Liver (tissue), 7 donors: ENCODE measurements at regions not wholly inside any gene's neighbourhood (a gene's known extent, or its start where the extent isn't known, plus 50 kb on each side); places are given as distances from the start of the nearest gene placed in this dataset.

Experiments used
- DNase-seq: peaks from one replicate; pipeline ENCODE4 v3.0.0-alpha.2; 2017; ENCODE audit warnings: low spot score
- H3K27ac ChIP-seq, 2 donors: one replicate each; pipeline ENCODE4 v1.7.0; 2013; ENCODE audit warnings: inconsistent platforms in 2 of 2, low read length in 2 of 2, control low read depth in 1 of 2, low read depth in 1 of 2, mild to moderate bottlenecking in 1 of 2
- H3K27me3 ChIP-seq, 4 donors: one replicate each; pipeline versions ENCODE4 v1.6.1 to v1.7.0; 2013; ENCODE audit warnings: low read length in 3 of 4, inconsistent platforms in 1 of 4, mild to moderate bottlenecking in 1 of 4, moderate library complexity in 1 of 4; ENCODE audit not compliant: control insufficient read depth in 4 of 4, insufficient read depth in 4 of 4
- H3K36me3 ChIP-seq, 4 donors: one replicate each; pipeline versions ENCODE4 v1.6.1 to v1.7.0; 2013; ENCODE audit warnings: low read length in 3 of 4, mild to moderate bottlenecking in 3 of 4, low read depth in 1 of 4, moderate library complexity in 1 of 4; ENCODE audit not compliant: control insufficient read depth in 4 of 4, insufficient read depth in 3 of 4
- H3K4me1 ChIP-seq, 4 donors: one replicate each; pipeline versions ENCODE4 v1.6.1 to v1.7.0; 2013; ENCODE audit warnings: low read length in 3 of 4, mild to moderate bottlenecking in 3 of 4, moderate library complexity in 1 of 4; ENCODE audit not compliant: control insufficient read depth in 4 of 4, insufficient read depth in 4 of 4
- H3K4me3 ChIP-seq, 3 donors: one replicate each; pipeline versions ENCODE4 v1.6.1 to v1.7.0; 2013; ENCODE audit warnings: low read length in 3 of 3, control low read depth in 1 of 3, low read depth in 1 of 3, mild to moderate bottlenecking in 1 of 3
- H3K9ac ChIP-seq, 2 donors: one replicate each; pipeline ENCODE4 v1.7.0; 2013; ENCODE audit warnings: low read length in 2 of 2, mild to moderate bottlenecking in 2 of 2, moderate library complexity in 2 of 2, control low read depth in 1 of 2, low read depth in 1 of 2
- H3K9me3 ChIP-seq, 4 donors: one replicate each; pipeline versions ENCODE4 v1.6.1 to v1.7.0; 2013; ENCODE audit warnings: low read length in 3 of 4; ENCODE audit not compliant: control insufficient read depth in 4 of 4
- ATF3 ChIP-seq: IDR thresholded peaks from 2 replicates; pipeline ENCODE4 v1.6.1; 2016; ENCODE audit warnings: antibody characterized with exemption
- CTCF ChIP-seq: fragments of 150-350 bp; IDR thresholded peaks from 2 replicates; pipeline ENCODE4 v1.5.1; 2017; ENCODE audit warnings: improper control_type of control experiment, low read depth, low read length; ENCODE audit not compliant: missing input control
- EGR1 ChIP-seq, 2 donors: IDR thresholded peaks; 2 replicates each; pipeline ENCODE4 v1.6.1; 2016 to 2018; ENCODE audit warnings: antibody characterized with exemption in 2 of 2, low read depth in 2 of 2
- FOXA1 ChIP-seq: IDR thresholded peaks from 2 replicates; pipeline ENCODE4 v1.6.1; 2016; ENCODE audit warnings: antibody characterized with exemption
- FOXA2 ChIP-seq: IDR thresholded peaks from 2 replicates; pipeline ENCODE4 v1.6.1; 2016; ENCODE audit warnings: antibody characterized with exemption
- GABPA ChIP-seq, 2 donors: IDR thresholded peaks in 1 of 2; conservative IDR thresholded peaks in 1 of 2; 2 replicates each; pipeline ENCODE4 v1.6.1; 2016; ENCODE audit warnings: antibody characterized with exemption in 2 of 2, mild to moderate bottlenecking in 1 of 2, moderate library complexity in 1 of 2
- HNF4A ChIP-seq, 2 donors: conservative IDR thresholded peaks; 2 replicates each; pipeline ENCODE4 v1.6.1; 2016; ENCODE audit warnings: antibody characterized with exemption in 2 of 2, mild to moderate bottlenecking in 2 of 2
- HNF4G ChIP-seq: IDR thresholded peaks from 2 replicates; pipeline ENCODE4 v1.6.1; 2016; ENCODE audit warnings: antibody characterized with exemption
- JUND ChIP-seq, 2 donors: IDR thresholded peaks; 2 replicates each; pipeline ENCODE4 v1.6.1; 2016; ENCODE audit warnings: antibody characterized with exemption in 2 of 2
- MAX ChIP-seq: IDR thresholded peaks from 2 replicates; pipeline ENCODE4 v1.6.1; 2016; ENCODE audit warnings: antibody characterized with exemption
- NR2F2 ChIP-seq: IDR thresholded peaks from 2 replicates; pipeline ENCODE4 v1.6.1; 2016; ENCODE audit warnings: antibody characterized with exemption
- RAD21 ChIP-seq, 2 donors: IDR thresholded peaks; 2 replicates each; pipeline ENCODE4 v1.6.1; 2016; ENCODE audit warnings: antibody characterized with exemption in 2 of 2, mild to moderate bottlenecking in 2 of 2
- REST ChIP-seq: IDR thresholded peaks from 2 replicates; pipeline ENCODE4 v1.6.1; 2016; ENCODE audit warnings: antibody characterized with exemption, mild to moderate bottlenecking
- RXRA ChIP-seq, 2 donors: IDR thresholded peaks; 2 replicates each; pipeline ENCODE4 v1.6.1; 2017 to 2018; ENCODE audit warnings: antibody characterized with exemption in 2 of 2, mild to moderate bottlenecking in 1 of 2
- SP1 ChIP-seq: IDR thresholded peaks from 2 replicates; pipeline ENCODE4 v1.6.1; 2018; ENCODE audit warnings: antibody characterized with exemption, mild to moderate bottlenecking
- TAF1 ChIP-seq: conservative IDR thresholded peaks from 2 replicates; pipeline ENCODE4 v1.6.1; 2016; ENCODE audit warnings: antibody characterized with exemption, mild to moderate bottlenecking
- YY1 ChIP-seq: IDR thresholded peaks from 2 replicates; pipeline ENCODE4 v1.6.1; 2016; ENCODE audit warnings: antibody characterized with exemption, mild to moderate bottlenecking
- donor health status: healthy.
- donor health status: healthy.
- donor health status: healthy.
- donor health status: healthy.

GRCh38 chr4:43253541-43253940, 361.0 kb downstream of the GRXCR1 start:
- no peak overlapping the region for H3K9ac ChIP-seq
- TF ChIP-seq ATF3 (no peak), EGR1 (IDR thresholded peaks at IDR 0.05; ENCODE audit: low read depth in 2 of 2) (no peak), GABPA (IDR thresholded peaks at IDR 0.05 in 1 of 2, conservative IDR thresholded peaks at IDR 0.05 in 1 of 2) (no peak), SP1 (no peak), CTCF (no peak), RXRA (IDR thresholded peaks at IDR 0.05) (no peak), TAF1 (no peak), REST (no peak), FOXA2 (no peak), HNF4A (conservative IDR thresholded peaks at IDR 0.05) (no peak), YY1 (no peak), FOXA1 (no peak), MAX (no peak), RAD21 (IDR thresholded peaks at IDR 0.05) (no peak), NR2F2 (no peak)
- H3K36me3 ChIP-seq = no peaks in the 10 kb centered on the region
- H3K4me3 ChIP-seq = no peak overlapping the region
- peaks cover 0 to 4% (median 0%) of the 10 kb centered on the region in 4 donors for H3K9me3 ChIP-seq
- H3K4me1 ChIP-seq = no peaks in the 10 kb centered on the region
- H3K27ac ChIP-seq = no peak overlapping the region
- H3K27me3 ChIP-seq = peaks cover 0 to 3% (median 0%) of the 10 kb centered on the region in 4 donors
- no peak for DNase-seq

- H3K4me3 ChIP-seq = no peak overlapping the region
- H3K9me3 ChIP-seq = no peaks in the 10 kb centered on the region
- H3K4me1 ChIP-seq = no peaks in the 10 kb centered on the region
- H3K36me3 ChIP-seq = no peaks in the 10 kb centered on the region
- no peak for TF ChIP-seq REST
- no peak for TF ChIP-seq JUND (IDR thresholded peaks at IDR 0.05)
- no peak for TF ChIP-seq HNF4G
- no peak for TF ChIP-seq SP1
- no peak for TF ChIP-seq HNF4A (conservative IDR thresholded peaks at IDR 0.05)
- TF ChIP-seq YY1 = no peak
- no peak for TF ChIP-seq MAX
- TF ChIP-seq FOXA1 = no peak
- no peak for TF ChIP-seq FOXA2
- no peak for TF ChIP-seq RAD21 (IDR thresholded peaks at IDR 0.05)
- no peak for TF ChIP-seq NR2F2
- no peak for TF ChIP-seq GABPA (IDR thresholded peaks at IDR 0.05 in 1 of 2, conservative IDR thresholded peaks at IDR 0.05 in 1 of 2)
- TF ChIP-seq RXRA (IDR thresholded peaks at IDR 0.05) = no peak
- no peak for TF ChIP-seq EGR1 (IDR thresholded peaks at IDR 0.05; ENCODE audit: low read depth in 2 of 2)
- no peak for DNase-seq
- H3K9ac ChIP-seq = no peak overlapping the region
- no peaks in the 10 kb centered on the region for H3K27me3 ChIP-seq
- H3K27ac ChIP-seq = no peak overlapping the region
These were observed 372.2 kb downstream of the GRXCR1 start for GRCh38 chr4:43264730-43265129.
